ENCODE measurements at regions not wholly inside any gene's neighbourhood (a gene's known extent, or its start where the extent isn't known, plus 50 kb on each side); places are given as distances from the start of the nearest gene placed in this dataset.

GRCh38 chr2:126383800-126384199, 272.2 kb upstream of the GYPC start:
- TF ChIP-seq YY1 (IDR thresholded peaks at IDR 0.05; ENCODE audit: insufficient read depth, insufficient read length) (no peak), ZNF274 (IDR thresholded peaks at IDR 0.05; ENCODE audit: low read depth, low read length) (no peak), SUZ12 (IDR thresholded peaks at IDR 0.05; ENCODE audit: extremely low read depth, insufficient read depth, insufficient read length) (no peak)
